ENCODE measurements at regions not wholly inside any gene's neighbourhood (a gene's known extent, or its start where the extent isn't known, plus 50 kb on each side); places are given as distances from the start of the nearest gene placed in this dataset.

- TF ChIP-seq, protein P1, sequence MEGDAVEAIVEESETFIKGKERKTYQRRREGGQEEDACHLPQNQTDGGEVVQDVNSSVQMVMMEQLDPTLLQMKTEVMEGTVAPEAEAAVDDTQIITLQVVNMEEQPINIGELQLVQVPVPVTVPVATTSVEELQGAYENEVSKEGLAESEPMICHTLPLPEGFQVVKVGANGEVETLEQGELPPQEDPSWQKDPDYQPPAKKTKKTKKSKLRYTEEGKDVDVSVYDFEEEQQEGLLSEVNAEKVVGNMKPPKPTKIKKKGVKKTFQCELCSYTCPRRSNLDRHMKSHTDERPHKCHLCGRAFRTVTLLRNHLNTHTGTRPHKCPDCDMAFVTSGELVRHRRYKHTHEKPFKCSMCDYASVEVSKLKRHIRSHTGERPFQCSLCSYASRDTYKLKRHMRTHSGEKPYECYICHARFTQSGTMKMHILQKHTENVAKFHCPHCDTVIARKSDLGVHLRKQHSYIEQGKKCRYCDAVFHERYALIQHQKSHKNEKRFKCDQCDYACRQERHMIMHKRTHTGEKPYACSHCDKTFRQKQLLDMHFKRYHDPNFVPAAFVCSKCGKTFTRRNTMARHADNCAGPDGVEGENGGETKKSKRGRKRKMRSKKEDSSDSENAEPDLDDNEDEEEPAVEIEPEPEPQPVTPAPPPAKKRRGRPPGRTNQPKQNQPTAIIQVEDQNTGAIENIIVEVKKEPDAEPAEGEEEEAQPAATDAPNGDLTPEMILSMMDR (IDR thresholded peaks at IDR 0.05; ENCODE audit: insufficient read depth, low read length, poor library complexity, severe bottlenecking) = no peak
Observed at GRCh38 chr9:33645706-33646105, 121.7 kb downstream of the ANKRD18B start.

GRCh38 chr9:33649463-33649862 lies 125.4 kb downstream of the ANKRD18B start:
- DNase-seq (ENCODE audit: low read depth) = no peak
- Histone ChIP-seq H3K36me3 (ENCODE audit: control insufficient read depth, insufficient read depth, low read length) (no peaks in the 10 kb centered on the region), H3K4me3 (ENCODE audit: low read depth, low read length) (no peak overlapping the region)

More at GRCh38 chr9:33645706-33646105, 121.7 kb downstream of the ANKRD18B start:
- Histone ChIP-seq H3K36me3 (ENCODE audit: control insufficient read depth, insufficient read depth, low read length) (no peaks in the 10 kb centered on the region), H3K27me3 (ENCODE audit: control insufficient read depth, insufficient read depth, low read length) (peaks cover 12% of the 10 kb centered on the region), H3K4me3 (ENCODE audit: low read depth, low read length) (no peak overlapping the region)
- no peak for DNase-seq (ENCODE audit: low read depth)

GRCh38 chr9:33651125-33651524 lies 127.1 kb downstream of the ANKRD18B start:
- TF ChIP-seq, protein P1 (IDR thresholded peaks at IDR 0.05; ENCODE audit: insufficient read depth, low read length, poor library complexity, severe bottlenecking) = no peak
- peaks cover 13% of the 10 kb centered on the region for H3K27me3 ChIP-seq (ENCODE audit: control insufficient read depth, insufficient read depth, low read length)
- no peak overlapping the region for H3K4me3 ChIP-seq (ENCODE audit: low read depth, low read length)
- no peak for DNase-seq (ENCODE audit: low read depth)
- no peaks in the 10 kb centered on the region for H3K36me3 ChIP-seq (ENCODE audit: control insufficient read depth, insufficient read depth, low read length)

More at GRCh38 chr9:33649463-33649862, 125.4 kb downstream of the ANKRD18B start:
- TF ChIP-seq, protein P1 (IDR thresholded peaks at IDR 0.05; ENCODE audit: insufficient read depth, low read length, poor library complexity, severe bottlenecking) = no peak
- peaks cover 13% of the 10 kb centered on the region for H3K27me3 ChIP-seq (ENCODE audit: control insufficient read depth, insufficient read depth, low read length)

GRCh38 chr9:33659921-33660320 lies 135.4 kb upstream of the PRSS3 start:
- H3K36me3 ChIP-seq (ENCODE audit: control insufficient read depth, insufficient read depth, low read length) = no peaks in the 10 kb centered on the region
- no peak for DNase-seq (ENCODE audit: low read depth)
- TF ChIP-seq, protein P1 (IDR thresholded peaks at IDR 0.05; ENCODE audit: insufficient read depth, low read length, poor library complexity, severe bottlenecking) = no peak
- no peak overlapping the region for H3K4me3 ChIP-seq (ENCODE audit: low read depth, low read length)
- no peaks in the 10 kb centered on the region for H3K27me3 ChIP-seq (ENCODE audit: control insufficient read depth, insufficient read depth, low read length)

DNA sequence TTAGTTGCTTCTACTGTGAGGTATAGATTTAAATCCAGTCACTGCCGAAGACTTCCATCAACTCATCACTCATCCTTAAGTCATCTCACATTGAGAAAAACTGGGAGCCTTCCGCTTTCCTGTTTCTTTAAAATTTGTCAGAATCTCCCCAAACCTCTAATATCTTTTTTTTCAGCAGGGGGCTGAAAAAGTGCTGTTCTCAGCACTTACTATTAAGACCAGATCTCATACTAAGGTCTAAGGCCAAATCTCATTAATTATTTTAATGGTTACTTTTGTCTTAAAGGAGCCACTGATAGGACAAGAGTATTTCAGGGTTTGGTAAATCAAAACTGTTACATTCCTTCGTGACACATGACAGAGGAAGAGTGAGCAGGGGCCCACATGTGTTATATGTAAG lies 134.6 kb upstream of the PRSS3 start:
- no peaks in the 10 kb centered on the region for H3K36me3 ChIP-seq (ENCODE audit: control insufficient read depth, insufficient read depth, low read length)
- DNase-seq (ENCODE audit: low read depth) = no peak
- no peaks in the 10 kb centered on the region for H3K27me3 ChIP-seq (ENCODE audit: control insufficient read depth, insufficient read depth, low read length)
- TF ChIP-seq, protein P1 (IDR thresholded peaks at IDR 0.05; ENCODE audit: insufficient read depth, low read length, poor library complexity, severe bottlenecking) = no peak
- H3K4me3 ChIP-seq (ENCODE audit: low read depth, low read length) = no peak overlapping the region

GRCh38 chr9:33661176-33661575 lies 134.2 kb upstream of the PRSS3 start:
- no peak overlapping the region for H3K4me3 ChIP-seq (ENCODE audit: low read depth, low read length)
- no peak for DNase-seq (ENCODE audit: low read depth)
- H3K36me3 ChIP-seq (ENCODE audit: control insufficient read depth, insufficient read depth, low read length) = no peaks in the 10 kb centered on the region
- TF ChIP-seq, protein P1 (IDR thresholded peaks at IDR 0.05; ENCODE audit: insufficient read depth, low read length, poor library complexity, severe bottlenecking) = no peak
- H3K27me3 ChIP-seq (ENCODE audit: control insufficient read depth, insufficient read depth, low read length) = no peaks in the 10 kb centered on the region

All from kidney epithelial cell (primary cell).